ENCODE measurements at regions not wholly inside any gene's neighbourhood (a gene's known extent, or its start where the extent isn't known, plus 50 kb on each side); places are given as distances from the start of the nearest gene placed in this dataset.
"Not testable (repeated sequence)": the region's sequence is repeated elsewhere in the genome, so short reads cannot be mapped to it uniquely, and the experiment has no call there.

DNA sequence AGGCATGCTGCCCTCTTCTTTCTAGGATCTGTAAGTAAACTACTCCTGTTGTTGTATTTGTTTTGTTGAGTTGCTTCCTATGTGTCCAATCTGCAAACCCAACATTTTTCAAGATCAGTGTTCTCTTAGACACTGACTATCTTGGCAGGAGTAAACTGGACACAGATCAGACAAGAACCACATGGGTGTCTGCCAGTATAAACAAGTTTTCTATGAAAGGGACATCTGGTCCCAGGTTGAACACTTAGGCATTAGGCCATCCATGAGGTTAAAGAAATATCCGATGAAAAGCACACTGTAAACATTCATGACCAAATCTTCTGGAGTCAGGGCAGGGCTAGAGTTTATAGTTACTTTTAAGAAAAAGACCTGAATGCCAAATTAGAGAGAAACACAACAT is 441.8 kb downstream of the NYAP2 start:
- H3K27ac ChIP-seq: peak overlapping the region; percentile 32
- TF ChIP-seq CTCF (conservative IDR thresholded peaks at IDR 0.05): no peak

GRCh38 chr2:225837328-225837727 is 437.8 kb downstream of the NYAP2 start:
- H3K27ac ChIP-seq: no peak overlapping the region
- TF ChIP-seq CTCF (conservative IDR thresholded peaks at IDR 0.05): no peak

- H3K27ac ChIP-seq: no peak overlapping the region
- TF ChIP-seq CTCF (conservative IDR thresholded peaks at IDR 0.05): no peak
Measured at GRCh38 chr2:225824748-225825449, 425.4 kb downstream of the NYAP2 start.

DNA sequence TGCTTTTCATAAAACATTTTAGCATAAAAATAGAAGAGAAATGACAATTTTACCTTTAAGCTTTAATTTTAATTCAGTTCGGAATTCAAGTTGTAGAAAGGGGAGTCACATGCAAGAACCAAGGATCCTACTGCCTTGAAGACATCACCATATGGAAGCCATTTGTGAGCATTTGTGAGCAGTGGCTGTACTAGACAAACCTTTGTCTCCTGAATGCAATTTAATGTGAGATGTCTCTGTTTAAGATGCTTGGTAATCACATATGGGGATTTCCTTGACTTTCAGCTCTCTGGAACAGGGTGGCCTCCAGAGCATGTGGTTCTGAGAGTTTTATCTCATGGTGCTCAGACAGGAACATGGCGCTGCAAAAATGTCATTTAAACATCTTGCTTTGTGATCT is 421.8 kb downstream of the NYAP2 start:
- no peak overlapping the region for H3K27ac ChIP-seq
- no peak for TF ChIP-seq CTCF (conservative IDR thresholded peaks at IDR 0.05)

GRCh38 chr2:225820826-225821225 is 421.3 kb downstream of the NYAP2 start:
- H3K27ac ChIP-seq: no peak overlapping the region
- no peak for TF ChIP-seq CTCF (conservative IDR thresholded peaks at IDR 0.05)

DNA sequence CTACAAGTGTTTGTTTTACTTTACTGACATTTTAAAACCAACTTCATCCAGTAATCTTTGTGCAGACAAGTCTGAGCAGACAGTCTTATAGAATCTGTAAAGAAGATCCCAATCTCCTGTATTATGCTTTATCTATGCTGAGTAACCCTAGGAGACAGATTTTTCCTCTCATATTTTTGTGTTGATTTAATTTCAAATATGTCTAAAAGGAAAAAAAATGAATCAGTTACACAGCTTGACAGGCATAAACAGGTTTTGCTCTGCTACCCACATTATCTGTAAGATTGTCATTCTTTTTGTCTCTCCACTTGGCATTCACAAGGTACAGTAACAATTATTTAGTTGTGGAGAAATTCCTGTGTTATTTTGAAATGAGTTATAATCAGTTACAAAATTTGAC is 415.0 kb downstream of the NYAP2 start:
- no peak overlapping the region for H3K27ac ChIP-seq
- TF ChIP-seq CTCF (conservative IDR thresholded peaks at IDR 0.05): no peak

GRCh38 chr2:225806105-225806504 is 406.6 kb downstream of the NYAP2 start:
- H3K27ac ChIP-seq: no peak overlapping the region
- no peak for TF ChIP-seq CTCF (conservative IDR thresholded peaks at IDR 0.05)

- not testable (repeated sequence) for H3K27ac ChIP-seq
Measured at GRCh38 chr2:225802076-225802475, 402.6 kb downstream of the NYAP2 start.

Data from VCaP (cell line).